Naive thymus-derived CD4-positive, alpha-beta T cell (primary cell): ENCODE measurements at regions not wholly inside any gene's neighbourhood (a gene's known extent, or its start where the extent isn't known, plus 50 kb on each side); places are given as distances from the start of the nearest gene placed in this dataset.
A peak's percentile ranks its signal among the peaks of the same experiment; 100 is the strongest.

Experiments used
- ATAC-seq: fragments of 150-1000 bp; cut with Tn5 transposase; 2 replicates; pipeline ENCODE4 v1.10.0; 2021; ENCODE audit warnings: mild to moderate bottlenecking, moderate library complexity
- CTCF ChIA-PET: fragments of 350-600 bp; sonication (Branson Sonifier 250); formaldehyde crosslinking; loops from one replicate; lab custom pipeline; 2021; ENCODE audit warnings: antibody characterized with exemption; lab: Charles Lee
- POLR2A ChIA-PET: fragments of 350-600 bp; sonication (Branson Sonifier 250); formaldehyde crosslinking; loops from one replicate; lab custom pipeline; 2021; ENCODE audit warnings: antibody characterized with exemption, inconsistent platforms; lab: Charles Lee
- DNase-seq, 9 donors: peaks; one replicate each; pipeline versions ENCODE4 v3.0.0 to v3.0.0-alpha.2; 2020 to 2022; ENCODE audit warnings: mixed read lengths in 1 of 9
- H3K27ac ChIP-seq: one replicate; pipeline ENCODE4 v1.7.0; 2013; ENCODE audit warnings: mild to moderate bottlenecking, low read depth, low read length, moderate library complexity
- H3K27me3 ChIP-seq, 2 donors: one replicate each; pipeline ENCODE4 v1.7.0; 2013; ENCODE audit warnings: low read length in 2 of 2, mild to moderate bottlenecking in 2 of 2, moderate library complexity in 2 of 2; ENCODE audit not compliant: control insufficient read depth in 2 of 2, insufficient read depth in 2 of 2
- H3K36me3 ChIP-seq, 3 experiments: 1 replicate in 2 of 3; 2 replicates in 1 of 3; pipeline ENCODE4 v1.7.0; 2013; ENCODE audit warnings: low read length in 3 of 3, mild to moderate bottlenecking in 3 of 3, moderate library complexity in 1 of 3; ENCODE audit not compliant: insufficient read depth in 3 of 3, control insufficient read depth in 2 of 3
- H3K4me1 ChIP-seq, 2 donors: one replicate each; pipeline ENCODE4 v1.7.0; 2013; ENCODE audit warnings: low read length in 2 of 2, mild to moderate bottlenecking in 2 of 2, moderate library complexity in 1 of 2; ENCODE audit not compliant: control insufficient read depth in 2 of 2, insufficient read depth in 2 of 2
- H3K4me3 ChIP-seq: 2 replicates; pipeline ENCODE4 v1.7.0; 2013; ENCODE audit warnings: mild to moderate bottlenecking, low read length
- H3K9me3 ChIP-seq, 3 experiments: 1 replicate in 2 of 3; 2 replicates in 1 of 3; pipeline ENCODE4 v1.7.0; 2013; ENCODE audit warnings: low read length in 3 of 3; ENCODE audit not compliant: control insufficient read depth in 2 of 3
- H3K27ac Mint-ChIP-seq, 9 donors: one replicate each; pipeline ENCODE4 v1.8.0; 2020 to 2022; ENCODE audit warnings: mixed read lengths in 9 of 9, mild to moderate bottlenecking in 8 of 9, moderate library complexity in 5 of 9, inconsistent platforms in 2 of 9
- H3K27me3 Mint-ChIP-seq, 5 donors: one replicate each; pipeline ENCODE4 v1.8.0; 2021 to 2022; ENCODE audit warnings: mixed read lengths in 5 of 5, mild to moderate bottlenecking in 1 of 5
- H3K36me3 Mint-ChIP-seq, 5 donors: one replicate each; pipeline ENCODE4 v1.8.0; 2020 to 2022; ENCODE audit warnings: mixed read lengths in 5 of 5, mild to moderate bottlenecking in 3 of 5, inconsistent platforms in 1 of 5
- H3K4me1 Mint-ChIP-seq, 7 donors: one replicate each; pipeline ENCODE4 v1.8.0; 2020 to 2022; ENCODE audit warnings: mixed read lengths in 7 of 7, mild to moderate bottlenecking in 3 of 7, inconsistent platforms in 1 of 7
- H3K4me3 Mint-ChIP-seq, 10 donors: one replicate each; pipeline ENCODE4 v1.8.0; 2020 to 2022; ENCODE audit warnings: mild to moderate bottlenecking in 10 of 10, mixed read lengths in 10 of 10, moderate library complexity in 6 of 10, inconsistent platforms in 2 of 10
- H3K9me3 Mint-ChIP-seq, 11 donors: one replicate each; pipeline ENCODE4 v1.8.0; 2020 to 2022; ENCODE audit warnings: mixed read lengths in 11 of 11, mild to moderate bottlenecking in 4 of 11, inconsistent platforms in 1 of 11, moderate library complexity in 1 of 11
- intact Hi-C, 2 donors: fragments of 100-400 bp; cut with micrococcal nuclease; formaldehyde crosslinking; loops; one replicate each; pipeline ENCODE4 v1.15.1; 2023

DNA sequence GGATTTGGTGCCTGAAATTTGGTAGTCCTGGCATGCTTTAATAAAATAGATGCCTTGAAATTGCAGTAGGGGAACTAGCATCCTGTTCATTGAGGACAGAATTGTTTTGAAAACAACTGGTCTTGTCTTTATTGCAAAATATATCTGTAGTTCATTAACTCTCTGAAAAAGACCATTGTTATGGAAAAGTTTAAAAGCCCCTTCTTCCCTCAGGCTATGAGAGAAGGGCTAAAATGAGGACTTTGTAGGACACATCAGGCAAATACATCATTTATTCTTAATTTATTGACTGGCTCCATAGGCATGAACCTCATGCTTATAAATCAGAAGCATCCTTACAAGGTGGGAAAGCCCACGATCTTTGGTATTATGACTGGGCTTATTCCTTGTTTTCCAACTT is 221.0 kb upstream of the CBLB start:
- intact Hi-C loops: no loop called here
- no peaks in the 10 kb centered on the region for H3K9me3 ChIP-seq
- no peaks in the 10 kb centered on the region for H3K4me1 ChIP-seq
- H3K36me3 ChIP-seq: no peaks in the 10 kb centered on the region
- H3K9me3 Mint-ChIP-seq: peaks cover 0 to 6% (median 0%) of the 10 kb centered on the region in 11 donors
- CTCF ChIA-PET: no interaction called here
- H3K4me3 ChIP-seq: no peak overlapping the region
- peaks cover 0 to 4% (median 0%) of the 10 kb centered on the region in 7 donors for H3K4me1 Mint-ChIP-seq
- H3K27ac Mint-ChIP-seq: no peak overlapping the region
- ATAC-seq (no peak), DNase-seq (no peak)
- POLR2A ChIA-PET: no interaction called here
- no peaks in the 10 kb centered on the region for H3K27me3 ChIP-seq
- H3K27ac ChIP-seq: no peak overlapping the region
- no peak overlapping the region for H3K4me3 Mint-ChIP-seq
- H3K36me3 Mint-ChIP-seq: peaks cover 0 to 11% (median 0%) of the 10 kb centered on the region in 5 donors
- no peaks in the 10 kb centered on the region for H3K27me3 Mint-ChIP-seq

DNA sequence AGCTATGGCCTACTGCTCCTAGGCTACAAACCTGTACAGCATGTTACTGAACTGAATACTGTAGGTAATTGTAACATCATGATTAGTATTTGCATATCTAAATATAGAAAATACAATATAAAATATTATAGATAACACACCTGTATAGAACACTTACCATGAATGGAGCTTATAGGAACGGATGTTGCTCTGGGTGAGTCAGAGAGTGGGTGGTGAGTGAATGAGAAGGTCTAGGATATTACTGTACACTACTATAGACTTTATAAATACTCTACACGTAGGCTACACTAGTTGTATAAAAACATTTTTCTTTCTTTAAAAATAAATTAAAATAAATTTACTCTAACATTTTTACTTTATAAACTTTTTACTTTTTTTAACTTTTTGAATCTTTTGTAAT is 224.0 kb upstream of the CBLB start:
- intact Hi-C loops: no loop called here
- H3K4me3 Mint-ChIP-seq: no peak overlapping the region
- no peak for DNase-seq
- H3K27me3 Mint-ChIP-seq: no peaks in the 10 kb centered on the region
- H3K9me3 Mint-ChIP-seq: peaks cover 0 to 2% (median 0%) of the 10 kb centered on the region in 11 donors
- peaks cover 0 to 4% (median 0%) of the 10 kb centered on the region in 7 donors for H3K4me1 Mint-ChIP-seq
- ATAC-seq: no peak
- H3K9me3 ChIP-seq: no peaks in the 10 kb centered on the region
- no peaks in the 10 kb centered on the region for H3K4me1 ChIP-seq
- no peak overlapping the region for H3K27ac ChIP-seq
- H3K27me3 ChIP-seq: no peaks in the 10 kb centered on the region
- peaks cover 0 to 5% (median 0%) of the 10 kb centered on the region in 5 donors for H3K36me3 Mint-ChIP-seq
- ChIA-PET POLR2A (no interaction called here), CTCF (interaction anchor here (0.7 kb wide), 2 partner anchors 26 to 51 kb away, joined by 3 read pairs; no protein-coding TSS in a partner anchor)
- no peaks in the 10 kb centered on the region for H3K36me3 ChIP-seq
- H3K27ac Mint-ChIP-seq: no peak overlapping the region
- H3K4me3 ChIP-seq: no peak overlapping the region

DNA sequence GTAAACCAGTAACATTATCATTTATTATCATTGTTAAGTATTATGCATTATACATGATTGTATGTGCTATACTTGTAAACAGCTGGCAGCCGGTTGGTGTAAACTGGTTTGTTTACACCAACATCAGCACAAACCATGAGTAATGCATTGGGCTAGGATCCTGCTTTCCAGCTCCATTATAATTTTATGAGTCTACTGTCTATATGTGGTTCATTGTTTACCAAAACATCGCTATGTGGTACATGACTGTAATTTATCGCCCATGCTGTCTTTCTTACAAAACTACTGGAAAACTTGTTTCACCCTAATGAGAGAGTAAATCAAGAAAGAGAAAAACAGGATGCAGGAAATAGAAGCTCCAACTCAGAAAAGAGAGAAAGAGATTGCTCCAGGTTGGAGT is 224.8 kb upstream of the CBLB start:
- DNase-seq: no peak
- H3K9me3 ChIP-seq: no peaks in the 10 kb centered on the region
- no peaks in the 10 kb centered on the region for H3K4me1 ChIP-seq
- Mint-ChIP-seq H3K27me3 (no peaks in the 10 kb centered on the region), H3K27ac (no peak overlapping the region), H3K36me3 (peaks cover 0 to 12% (median 0%) of the 10 kb centered on the region in 5 donors), H3K9me3 (peaks cover 0 to 6% (median 0%) of the 10 kb centered on the region in 11 donors), H3K4me1 (peaks cover 0 to 4% (median 0%) of the 10 kb centered on the region in 7 donors), H3K4me3 (no peak overlapping the region)
- ChIA-PET POLR2A (no interaction called here), CTCF (interaction anchor here (0.7 kb wide), 1 partner anchor 52 kb away, joined by 3 read pairs; no protein-coding TSS in a partner anchor)
- H3K27ac ChIP-seq: no peak overlapping the region
- H3K36me3 ChIP-seq: no peaks in the 10 kb centered on the region
- no peaks in the 10 kb centered on the region for H3K27me3 ChIP-seq
- H3K4me3 ChIP-seq: no peak overlapping the region
- no peak for ATAC-seq
- intact Hi-C loops: no loop called here

DNA sequence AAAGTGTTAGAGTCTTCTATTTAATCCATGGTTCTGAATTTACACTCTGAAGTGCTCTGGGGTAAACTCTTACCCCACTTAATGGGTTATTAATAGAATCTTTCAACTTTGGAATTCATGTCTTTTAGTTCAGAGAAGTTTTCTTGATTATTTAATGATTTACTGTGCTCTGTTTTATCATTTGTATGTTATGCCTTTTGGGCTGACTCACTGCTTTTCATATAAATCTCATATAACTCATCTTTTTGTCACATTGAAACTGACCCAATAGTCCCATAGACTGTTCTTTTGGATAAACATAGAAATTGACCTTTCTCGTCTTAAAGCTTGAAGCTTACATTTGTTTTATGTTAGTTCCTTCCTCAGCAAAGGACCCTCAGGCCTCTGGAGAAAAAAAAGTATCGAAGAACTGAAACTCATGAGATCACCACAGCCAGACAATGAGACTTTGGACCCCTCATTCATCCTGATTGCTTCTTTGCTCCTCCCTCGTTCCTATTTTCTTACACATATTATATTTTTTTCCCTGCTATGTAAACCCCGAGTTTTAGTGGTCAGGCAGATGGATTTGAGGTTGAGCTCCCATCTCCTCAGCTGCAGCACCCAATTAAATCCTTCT is 229.1 kb upstream of the CBLB start:
- ATAC-seq (no peak), DNase-seq (no peak)
- Mint-ChIP-seq H3K9me3 (peaks cover 5 to 35% (median 15%) of the 10 kb centered on the region in 11 donors), H3K4me1 (peaks cover 0 to 4% (median 0%) of the 10 kb centered on the region in 7 donors), H3K36me3 (peaks cover 1 to 46% (median 8%) of the 10 kb centered on the region in 5 donors), H3K27ac (no peak overlapping the region), H3K27me3 (no peaks in the 10 kb centered on the region), H3K4me3 (no peak overlapping the region)
- intact Hi-C loops: no loop called here
- CTCF ChIA-PET: no interaction called here
- no peak overlapping the region for H3K4me3 ChIP-seq
- H3K27ac ChIP-seq: no peak overlapping the region
- H3K36me3 ChIP-seq: no peaks in the 10 kb centered on the region
- no peaks in the 10 kb centered on the region for H3K27me3 ChIP-seq
- no peaks in the 10 kb centered on the region for H3K4me1 ChIP-seq
- POLR2A ChIA-PET: no interaction called here
- H3K9me3 ChIP-seq: no peaks in the 10 kb centered on the region

DNA sequence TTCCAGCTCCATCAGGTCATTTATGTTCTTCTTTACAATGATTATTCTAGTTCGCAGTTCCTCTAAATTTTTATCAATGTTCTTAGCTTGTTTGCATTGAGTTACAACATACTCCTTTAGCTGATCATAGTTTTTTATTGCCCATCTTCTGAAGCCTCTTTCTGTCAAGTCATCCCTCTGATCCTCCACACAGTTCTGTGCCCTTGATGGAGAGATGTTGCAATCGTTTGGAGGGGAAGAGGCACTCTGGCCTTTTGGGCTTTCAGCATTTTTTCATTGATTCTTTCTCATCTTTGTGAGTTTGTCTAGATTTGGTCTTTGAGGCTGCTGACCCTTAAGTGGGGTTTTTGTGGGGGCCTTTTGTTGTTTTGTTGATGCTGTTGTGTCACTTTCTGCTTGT is 234.6 kb upstream of the CBLB start:
- ChIA-PET POLR2A (no interaction called here), CTCF (no interaction called here)
- no peaks in the 10 kb centered on the region for H3K4me1 ChIP-seq
- no peak overlapping the region for H3K4me3 Mint-ChIP-seq
- peaks cover 0 to 2% (median 0%) of the 10 kb centered on the region in 3 experiments for H3K9me3 ChIP-seq
- intact Hi-C loops: no loop called here
- H3K27ac ChIP-seq: no peak overlapping the region
- H3K4me1 Mint-ChIP-seq: peaks cover 0 to 7% (median 0%) of the 10 kb centered on the region in 7 donors
- DNase-seq (no peak), ATAC-seq (no peak)
- H3K27ac Mint-ChIP-seq: no peak overlapping the region
- H3K9me3 Mint-ChIP-seq: peaks cover 7 to 43% (median 22%) of the 10 kb centered on the region in 11 donors
- H3K36me3 Mint-ChIP-seq: peaks cover 5 to 45% (median 12%) of the 10 kb centered on the region in 5 donors
- H3K27me3 Mint-ChIP-seq: no peaks in the 10 kb centered on the region
- no peaks in the 10 kb centered on the region for H3K36me3 ChIP-seq
- H3K27me3 ChIP-seq: no peaks in the 10 kb centered on the region
- H3K4me3 ChIP-seq: no peak overlapping the region

DNA sequence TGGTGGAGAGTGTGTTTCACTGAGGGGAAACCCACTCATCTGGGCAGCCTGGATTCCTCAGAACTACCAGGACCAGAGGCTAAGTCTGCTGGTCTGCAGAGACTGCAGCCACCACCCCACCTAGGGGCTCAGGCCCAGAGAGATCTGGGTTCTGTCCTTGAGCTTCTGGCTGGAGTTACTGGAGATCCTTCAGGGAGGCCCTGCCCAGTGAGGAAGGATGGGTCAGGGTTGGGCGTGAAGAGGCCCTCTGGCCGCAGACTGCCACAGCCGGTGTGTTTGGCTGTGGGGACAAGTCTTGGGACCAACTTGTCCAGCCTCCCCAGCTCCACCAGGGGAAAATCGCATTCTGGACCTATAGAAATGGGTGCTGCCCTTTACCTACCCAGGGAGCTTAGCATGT is 235.3 kb upstream of the CBLB start:
- Histone ChIP-seq H3K9me3 (peaks cover 0 to 2% (median 0%) of the 10 kb centered on the region in 3 experiments), H3K36me3 (no peaks in the 10 kb centered on the region), H3K4me3 (no peak overlapping the region), H3K27ac (no peak overlapping the region), H3K27me3 (no peaks in the 10 kb centered on the region), H3K4me1 (peaks cover 0 to 2% of the 10 kb centered on the region in 2 donors)
- no peak overlapping the region for H3K27ac Mint-ChIP-seq
- H3K27me3 Mint-ChIP-seq: no peaks in the 10 kb centered on the region
- intact Hi-C loops: no loop called here
- ChIA-PET POLR2A (no interaction called here), CTCF (no interaction called here)
- ATAC-seq (no peak), DNase-seq (no peak)
- H3K4me1 Mint-ChIP-seq: peaks cover 0 to 13% (median 6%) of the 10 kb centered on the region in 7 donors
- H3K36me3 Mint-ChIP-seq: peaks cover 5 to 40% (median 12%) of the 10 kb centered on the region in 5 donors
- peaks cover 7 to 43% (median 22%) of the 10 kb centered on the region in 11 donors for H3K9me3 Mint-ChIP-seq
- no peak overlapping the region for H3K4me3 Mint-ChIP-seq

DNA sequence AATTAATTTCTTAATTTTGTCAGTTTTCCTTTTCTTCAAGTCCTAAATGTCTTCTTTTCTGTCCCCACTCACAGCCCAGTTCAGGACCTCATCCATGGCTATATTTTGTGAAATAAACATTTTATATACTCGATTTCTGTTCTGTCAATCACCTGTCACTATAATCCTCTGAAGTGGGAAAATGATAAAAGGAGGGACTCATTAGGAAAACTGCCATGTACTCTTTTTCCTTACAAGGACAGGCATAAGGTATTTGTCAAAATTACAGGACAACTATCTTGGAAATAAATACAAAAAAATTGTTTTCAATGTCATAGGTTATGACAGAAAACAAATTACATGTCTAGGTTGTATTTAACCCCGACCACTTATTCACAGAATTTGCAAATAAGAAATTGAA is 240.1 kb upstream of the CBLB start:
- ChIA-PET POLR2A (no interaction called here), CTCF (no interaction called here)
- no peaks in the 10 kb centered on the region for H3K27me3 ChIP-seq
- Mint-ChIP-seq H3K9me3 (peaks cover 0 to 6% (median 0%) of the 10 kb centered on the region in 11 donors), H3K27me3 (no peaks in the 10 kb centered on the region), H3K4me1 (peaks cover 6 to 21% (median 13%) of the 10 kb centered on the region in 7 donors), H3K36me3 (peaks cover 0 to 6% (median 0%) of the 10 kb centered on the region in 5 donors), H3K27ac (peak overlapping the region in 5 of 9 donors; percentile 11 to 59 (median 44)), H3K4me3 (no peak overlapping the region)
- intact Hi-C loops: loop anchor here (5.0 kb wide), 2 partner anchors 47 to 68 kb away; no protein-coding TSS in a partner anchor
- no peaks in the 10 kb centered on the region for H3K9me3 ChIP-seq
- H3K36me3 ChIP-seq: no peaks in the 10 kb centered on the region
- no peak overlapping the region for H3K4me3 ChIP-seq
- H3K27ac ChIP-seq: no peak overlapping the region
- peaks cover 3 to 9% of the 10 kb centered on the region in 2 donors for H3K4me1 ChIP-seq
- ATAC-seq: no peak
- DNase-seq: no peak
